ENCODE measurements at regions not wholly inside any gene's neighbourhood (a gene's known extent, or its start where the extent isn't known, plus 50 kb on each side); places are given as distances from the start of the nearest gene placed in this dataset.

- TF ChIP-seq CTCF (IDR thresholded peaks at IDR 0.05) = no peak
- Mint-ChIP-seq H3K9me3 (ENCODE audit: low read depth) (no peaks in the 10 kb centered on the region), H3K36me3 (ENCODE audit: low read depth) (peaks cover 47% of the 10 kb centered on the region), H3K4me3 (ENCODE audit: unreplicated experiment) (no peak overlapping the region), H3K27ac (ENCODE audit: unreplicated experiment) (no peak overlapping the region), H3K4me1 (ENCODE audit: low read depth) (peaks cover 16% of the 10 kb centered on the region), H3K27me3 (ENCODE audit: low read depth) (no peaks in the 10 kb centered on the region)
- DNase-seq (ENCODE audit: low spot score) = peak; percentile 38
These were observed 251.4 kb downstream of the GLI2 start for GRCh38 chr2:120986898-120987650.

GRCh38 chr2:120988051-120988699 is 252.5 kb downstream of the GLI2 start:
- TF ChIP-seq CTCF (IDR thresholded peaks at IDR 0.05) = no peak
- Mint-ChIP-seq H3K4me3 (ENCODE audit: unreplicated experiment) (no peak overlapping the region), H3K36me3 (ENCODE audit: low read depth) (peaks cover 46% of the 10 kb centered on the region), H3K9me3 (ENCODE audit: low read depth) (no peaks in the 10 kb centered on the region), H3K27me3 (ENCODE audit: low read depth) (no peaks in the 10 kb centered on the region), H3K4me1 (ENCODE audit: low read depth) (peaks cover 6% of the 10 kb centered on the region), H3K27ac (ENCODE audit: unreplicated experiment) (no peak overlapping the region)
- DNase-seq (ENCODE audit: low spot score) = peak; percentile 86

GRCh38 chr2:120988700-120989511 is 253.2 kb downstream of the GLI2 start:
- H3K36me3 Mint-ChIP-seq (ENCODE audit: low read depth) = peaks cover 47% of the 10 kb centered on the region
- H3K27ac Mint-ChIP-seq (ENCODE audit: unreplicated experiment) = no peak overlapping the region
- DNase-seq (ENCODE audit: low spot score) = peak; percentile 91
- no peak for TF ChIP-seq CTCF (IDR thresholded peaks at IDR 0.05)
- H3K4me1 Mint-ChIP-seq (ENCODE audit: low read depth) = peaks cover 5% of the 10 kb centered on the region
- H3K27me3 Mint-ChIP-seq (ENCODE audit: low read depth) = no peaks in the 10 kb centered on the region
- H3K4me3 Mint-ChIP-seq (ENCODE audit: unreplicated experiment) = no peak overlapping the region
- no peaks in the 10 kb centered on the region for H3K9me3 Mint-ChIP-seq (ENCODE audit: low read depth)

GRCh38 chr2:120989512-120990441 is 254.1 kb downstream of the GLI2 start:
- Mint-ChIP-seq H3K27ac (ENCODE audit: unreplicated experiment) (no peak overlapping the region), H3K4me3 (ENCODE audit: unreplicated experiment) (no peak overlapping the region), H3K4me1 (ENCODE audit: low read depth) (peaks cover 9% of the 10 kb centered on the region), H3K36me3 (ENCODE audit: low read depth) (peaks cover 42% of the 10 kb centered on the region), H3K9me3 (ENCODE audit: low read depth) (no peaks in the 10 kb centered on the region), H3K27me3 (ENCODE audit: low read depth) (no peaks in the 10 kb centered on the region)
- peak; percentile 95 for DNase-seq (ENCODE audit: low spot score)
- TF ChIP-seq CTCF (IDR thresholded peaks at IDR 0.05) = no peak
